ENCODE measurements at regions not wholly inside any gene's neighbourhood (a gene's known extent, or its start where the extent isn't known, plus 50 kb on each side); places are given as distances from the start of the nearest gene placed in this dataset.

DNA sequence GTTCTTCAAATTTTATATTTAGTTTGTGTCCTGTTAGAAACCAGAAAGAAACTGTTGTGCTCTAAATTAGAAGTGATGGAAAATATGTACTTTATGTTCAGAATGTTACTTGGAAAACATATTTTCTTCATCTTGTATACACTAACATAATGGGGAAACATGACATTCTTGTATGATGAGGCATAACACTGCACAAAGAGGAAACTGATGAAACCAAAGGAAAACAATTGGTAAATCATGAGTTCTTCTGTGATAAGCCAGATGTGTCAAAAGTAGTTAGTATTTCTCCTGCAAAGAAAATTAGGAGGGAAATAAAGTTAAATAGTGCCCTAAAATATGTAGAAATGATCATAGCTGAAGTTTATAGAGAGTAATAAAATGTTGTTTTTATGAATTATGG, 111.1 kb upstream of the FBN2 start:
- TF ChIP-seq, protein P1, sequence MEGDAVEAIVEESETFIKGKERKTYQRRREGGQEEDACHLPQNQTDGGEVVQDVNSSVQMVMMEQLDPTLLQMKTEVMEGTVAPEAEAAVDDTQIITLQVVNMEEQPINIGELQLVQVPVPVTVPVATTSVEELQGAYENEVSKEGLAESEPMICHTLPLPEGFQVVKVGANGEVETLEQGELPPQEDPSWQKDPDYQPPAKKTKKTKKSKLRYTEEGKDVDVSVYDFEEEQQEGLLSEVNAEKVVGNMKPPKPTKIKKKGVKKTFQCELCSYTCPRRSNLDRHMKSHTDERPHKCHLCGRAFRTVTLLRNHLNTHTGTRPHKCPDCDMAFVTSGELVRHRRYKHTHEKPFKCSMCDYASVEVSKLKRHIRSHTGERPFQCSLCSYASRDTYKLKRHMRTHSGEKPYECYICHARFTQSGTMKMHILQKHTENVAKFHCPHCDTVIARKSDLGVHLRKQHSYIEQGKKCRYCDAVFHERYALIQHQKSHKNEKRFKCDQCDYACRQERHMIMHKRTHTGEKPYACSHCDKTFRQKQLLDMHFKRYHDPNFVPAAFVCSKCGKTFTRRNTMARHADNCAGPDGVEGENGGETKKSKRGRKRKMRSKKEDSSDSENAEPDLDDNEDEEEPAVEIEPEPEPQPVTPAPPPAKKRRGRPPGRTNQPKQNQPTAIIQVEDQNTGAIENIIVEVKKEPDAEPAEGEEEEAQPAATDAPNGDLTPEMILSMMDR (IDR thresholded peaks at IDR 0.05), result no peak
- DNase-seq (ENCODE audit: low spot score), result no peak
- no peak overlapping the region for H3K27ac ChIP-seq
- no peak overlapping the region for H3K4me3 ChIP-seq

DNA sequence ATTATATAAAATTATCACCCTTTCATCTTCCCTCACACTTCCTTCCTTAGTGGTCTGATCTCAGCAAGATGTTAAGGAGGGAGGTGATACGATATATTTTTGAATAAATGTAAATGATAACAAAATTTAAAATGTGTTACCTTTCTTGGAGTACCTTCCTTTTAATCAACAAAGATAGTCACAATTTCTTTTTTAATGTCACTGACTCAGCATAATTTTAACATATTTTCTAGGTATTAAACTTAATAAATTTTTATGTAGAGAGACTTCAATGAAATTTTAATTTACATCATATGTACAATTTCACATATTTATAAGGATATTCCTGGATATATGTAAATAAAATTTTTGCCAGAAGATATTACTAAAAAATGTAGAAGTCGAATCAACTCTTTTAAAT, 125.0 kb upstream of the FBN2 start:
- TF ChIP-seq, protein P1 (IDR thresholded peaks at IDR 0.05), result no peak
- Histone ChIP-seq H3K4me3 (no peak overlapping the region), H3K27ac (no peak overlapping the region)
- no peak for DNase-seq (ENCODE audit: low spot score)

- Histone ChIP-seq H3K4me3 (no peak overlapping the region), H3K27ac (no peak overlapping the region)
- TF ChIP-seq, protein P1 (IDR thresholded peaks at IDR 0.05), result no peak
- no peak for DNase-seq (ENCODE audit: low spot score)
Measured at GRCh38 chr5:128665747-128666355, 127.8 kb upstream of the FBN2 start.

DNA sequence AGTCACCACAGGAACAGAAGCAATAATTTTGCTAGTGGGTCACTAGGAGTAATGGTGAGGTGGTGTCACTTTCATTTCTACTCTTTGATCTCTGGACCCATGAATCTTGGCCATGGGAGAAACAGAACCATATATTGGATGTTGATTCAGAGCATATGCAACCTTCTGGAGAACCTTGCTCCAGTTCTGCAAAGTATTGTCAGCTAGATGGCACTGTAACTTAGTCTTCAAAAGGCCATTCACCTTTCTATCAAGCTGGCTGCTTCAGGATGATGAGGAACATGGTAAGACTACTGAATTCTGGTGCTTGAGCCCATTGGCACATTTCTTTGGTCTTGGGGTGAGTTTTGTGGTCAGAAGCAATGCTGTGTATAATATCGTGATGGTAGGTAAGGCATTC, 129.1 kb upstream of the FBN2 start:
- Histone ChIP-seq H3K27ac (no peak overlapping the region), H3K4me3 (no peak overlapping the region)
- TF ChIP-seq, protein P1 (IDR thresholded peaks at IDR 0.05), result no peak
- no peak for DNase-seq (ENCODE audit: low spot score)

DNA sequence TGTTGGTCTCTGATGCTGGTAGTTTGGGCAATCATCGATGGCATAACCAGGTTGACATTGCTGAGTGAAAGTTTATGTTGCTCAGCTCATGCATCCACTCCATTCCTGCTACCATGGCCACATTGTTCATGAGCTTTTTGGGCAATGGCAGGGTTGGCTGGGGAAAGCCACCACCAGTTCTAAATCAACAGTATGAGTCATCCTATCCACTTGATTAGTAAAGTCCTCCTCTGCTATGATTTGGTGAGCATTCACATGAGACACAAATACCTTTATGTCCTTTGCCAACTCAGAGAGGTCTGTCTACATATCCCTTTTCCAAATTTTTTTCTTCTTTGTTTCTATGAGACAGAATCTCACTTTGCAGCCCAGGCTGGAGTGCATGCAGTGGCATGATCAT, 129.7 kb upstream of the FBN2 start:
- Histone ChIP-seq H3K27ac (no peak overlapping the region), H3K4me3 (no peak overlapping the region)
- no peak for DNase-seq (ENCODE audit: low spot score)
- TF ChIP-seq, protein P1 (IDR thresholded peaks at IDR 0.05), result no peak

DNA sequence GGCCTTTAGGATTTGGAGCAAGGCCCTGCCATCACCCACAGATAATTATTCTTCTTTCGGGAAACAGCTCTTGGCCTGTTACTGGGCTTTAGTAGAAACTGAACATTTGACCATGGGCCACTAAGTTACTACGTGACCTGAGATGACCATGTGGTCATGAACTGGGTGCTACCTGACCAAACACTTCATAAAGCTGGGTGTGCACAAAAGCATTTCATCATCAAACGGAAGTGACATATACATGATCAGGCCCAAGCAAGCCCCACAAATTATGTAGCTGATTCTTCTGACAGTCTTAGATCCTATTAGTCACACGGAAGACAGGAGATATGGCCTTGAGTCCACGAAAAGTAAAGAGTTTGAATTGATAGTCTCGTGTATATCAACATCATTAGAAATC, 130.9 kb upstream of the FBN2 start:
- no peak overlapping the region for H3K4me3 ChIP-seq
- DNase-seq (ENCODE audit: low spot score), result no peak
- TF ChIP-seq, protein P1 (IDR thresholded peaks at IDR 0.05), result no peak
- no peak overlapping the region for H3K27ac ChIP-seq

- TF ChIP-seq, protein P1 (IDR thresholded peaks at IDR 0.05), result no peak
- no peak overlapping the region for H3K4me3 ChIP-seq
- H3K27ac ChIP-seq, result no peak overlapping the region
- DNase-seq (ENCODE audit: low spot score), result no peak
Measured at GRCh38 chr5:128669803-128670202, 131.8 kb upstream of the FBN2 start.
